GM21619 (cell line): ENCODE measurements at regions not wholly inside any gene's neighbourhood (a gene's known extent, or its start where the extent isn't known, plus 50 kb on each side); places are given as distances from the start of the nearest gene placed in this dataset.
"Not testable (repeated sequence)": the region's sequence is repeated elsewhere in the genome, so short reads cannot be mapped to it uniquely, and the experiment has no call there.

ENCODE experiments used
- ATAC-seq: cut with Tn5 transposase; IDR thresholded peaks from one replicate; pipeline ENCODE4 v1.9.1; 2021; ENCODE audit not compliant: unreplicated experiment

DNA sequence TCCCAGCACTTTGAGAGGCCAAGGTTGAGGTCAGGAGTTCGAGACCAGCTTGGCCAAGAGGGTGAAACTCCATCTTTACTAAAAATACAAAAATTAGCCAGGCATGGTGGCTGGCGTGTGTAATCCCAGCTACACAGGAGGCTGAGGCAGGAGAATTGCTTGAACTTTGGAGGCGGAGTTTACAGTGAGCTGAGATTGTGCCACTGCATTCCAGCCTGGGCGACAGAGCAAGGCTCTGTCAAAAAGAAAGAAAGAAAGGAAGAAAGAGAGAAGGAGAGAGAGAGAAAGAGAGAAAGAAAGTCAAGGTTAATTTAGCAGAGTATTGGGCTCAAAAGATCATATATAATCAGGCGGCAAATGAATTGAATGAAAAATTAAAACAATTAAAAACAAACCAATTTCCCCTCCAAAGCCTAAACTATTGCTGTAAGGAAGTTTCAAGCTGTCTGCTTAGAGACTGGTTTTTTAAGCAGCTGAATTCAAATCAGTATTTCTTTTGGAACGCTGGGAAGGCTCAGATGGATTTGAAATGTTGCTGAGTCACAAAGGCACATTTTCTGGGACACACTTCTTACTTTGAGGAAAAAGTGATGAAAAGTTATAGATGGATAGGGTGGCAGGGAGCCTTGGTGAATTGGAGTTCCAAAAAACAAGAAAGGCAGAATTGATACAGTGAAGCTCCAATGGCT, 81.3 kb upstream of the BHLHE40 start:
- ATAC-seq: no peak

DNA sequence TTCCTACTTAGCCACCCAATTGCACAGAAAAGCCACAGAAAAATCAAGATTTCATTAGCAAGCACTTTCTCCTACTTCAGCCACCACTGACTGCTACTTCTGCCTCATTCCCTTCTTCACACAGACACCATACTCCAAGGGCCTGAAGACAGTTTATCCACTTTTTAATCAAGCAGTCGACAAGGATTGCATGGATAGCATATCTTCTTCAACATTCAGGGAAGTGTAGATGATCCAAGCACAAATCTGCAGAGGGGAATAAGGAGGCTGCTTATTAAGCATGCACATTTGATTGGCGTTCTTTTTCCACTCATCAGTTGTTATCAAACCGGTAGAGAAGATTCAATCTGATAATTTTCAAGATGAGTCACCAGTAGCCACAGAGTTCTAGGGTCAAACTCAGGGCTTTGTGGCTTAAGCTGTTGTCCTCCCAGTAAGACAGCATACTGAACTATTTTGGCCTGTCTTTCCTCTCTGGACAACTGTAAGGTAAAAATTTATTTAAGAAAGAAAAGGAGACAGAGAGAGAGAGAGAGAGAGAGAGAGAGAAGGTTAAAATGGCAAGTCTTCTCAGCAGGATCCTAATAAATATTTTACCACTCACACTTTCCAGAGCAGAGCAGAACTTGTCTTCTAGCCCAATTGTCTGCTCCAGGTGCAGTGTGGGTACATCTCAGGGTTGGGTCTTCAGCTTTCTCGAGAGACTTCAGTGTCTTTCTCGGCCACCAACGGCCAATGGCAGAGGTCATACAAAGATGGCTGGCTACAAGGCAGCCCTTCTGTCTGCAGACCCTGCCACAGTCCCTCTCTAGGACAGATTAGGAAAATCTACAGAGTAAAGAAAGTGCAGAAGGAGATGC, 80.6 kb upstream of the BHLHE40 start:
- peak; percentile 96 for ATAC-seq

DNA sequence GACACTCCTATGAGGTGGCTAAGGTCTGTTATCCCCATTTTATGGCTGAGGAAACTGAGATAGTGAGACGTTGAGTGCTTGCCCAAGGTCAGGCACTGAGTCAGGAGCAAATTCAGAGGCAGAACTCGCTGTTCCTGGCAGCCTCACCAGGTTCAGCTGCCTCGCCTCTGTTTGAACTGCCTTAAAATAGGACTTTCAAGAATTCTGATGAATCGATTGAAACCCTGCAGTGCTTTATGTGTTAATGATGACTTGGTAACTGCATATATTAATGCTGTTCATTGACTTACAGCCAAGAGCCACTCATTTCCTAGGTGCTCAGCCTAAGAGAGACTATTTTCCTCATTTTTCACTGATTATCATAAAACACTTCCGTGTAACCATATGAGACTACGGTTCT, 79.5 kb upstream of the BHLHE40 start:
- no peak for ATAC-seq

DNA sequence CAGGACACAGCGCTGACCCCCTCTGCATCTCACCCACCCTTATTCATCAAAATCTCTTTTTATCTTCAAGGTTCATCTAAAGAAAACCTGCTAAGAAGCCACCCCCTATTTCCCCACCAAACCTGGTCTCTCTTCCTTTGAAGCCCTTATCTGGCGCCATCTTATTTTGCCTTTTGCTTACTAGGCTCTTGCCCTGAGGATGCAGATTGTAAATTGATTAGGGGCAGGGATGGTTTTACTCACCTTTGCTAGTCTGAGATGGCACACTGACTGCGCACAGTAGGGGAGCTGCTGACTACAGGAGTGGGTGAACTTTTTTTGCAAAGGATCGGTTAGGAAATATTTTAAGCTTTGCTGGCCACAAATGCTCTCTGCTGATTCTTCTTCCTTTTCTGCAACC, 78.9 kb upstream of the BHLHE40 start:
- no peak for ATAC-seq

DNA sequence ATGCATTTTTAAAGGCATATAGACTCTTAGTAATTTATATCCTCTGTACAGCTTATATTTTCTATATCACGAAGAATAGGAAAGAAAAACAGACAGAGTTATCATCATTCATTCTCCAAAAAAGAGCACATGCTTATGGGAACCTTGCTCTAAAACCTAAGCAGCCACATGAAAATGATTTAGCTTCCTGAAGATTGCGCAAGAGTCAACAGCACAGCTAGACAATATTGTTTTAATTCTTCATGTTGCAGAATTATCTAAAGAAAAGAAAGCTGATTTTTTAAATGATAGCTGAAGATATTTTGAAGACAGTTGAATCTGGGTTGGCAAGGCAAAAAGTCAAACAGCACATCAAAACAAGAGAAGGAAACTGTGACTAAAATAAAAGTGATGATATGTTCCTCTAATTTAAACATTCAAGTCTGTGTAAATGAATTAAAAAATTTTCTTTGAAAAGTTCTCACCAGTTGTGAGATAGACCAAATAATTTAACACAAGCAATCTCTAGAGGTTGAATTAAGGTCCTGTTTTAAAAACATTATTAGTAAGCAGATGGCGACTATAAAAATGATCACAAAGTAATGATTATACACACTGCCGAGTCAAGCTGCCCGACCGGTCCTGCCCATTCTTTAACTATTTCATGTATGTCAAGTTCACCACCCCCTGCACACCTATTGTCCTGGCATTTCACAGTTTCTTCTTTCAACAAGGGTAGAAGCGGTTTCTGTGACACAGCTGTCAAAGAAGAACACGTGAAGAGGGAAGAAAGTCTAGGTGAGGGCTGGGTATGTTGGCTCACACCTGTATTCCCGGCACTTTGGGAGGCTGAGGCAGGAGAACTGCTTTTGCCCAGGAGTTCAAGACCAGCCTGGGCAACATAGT, 74.2 kb upstream of the BHLHE40 start:
- no peak for ATAC-seq

DNA sequence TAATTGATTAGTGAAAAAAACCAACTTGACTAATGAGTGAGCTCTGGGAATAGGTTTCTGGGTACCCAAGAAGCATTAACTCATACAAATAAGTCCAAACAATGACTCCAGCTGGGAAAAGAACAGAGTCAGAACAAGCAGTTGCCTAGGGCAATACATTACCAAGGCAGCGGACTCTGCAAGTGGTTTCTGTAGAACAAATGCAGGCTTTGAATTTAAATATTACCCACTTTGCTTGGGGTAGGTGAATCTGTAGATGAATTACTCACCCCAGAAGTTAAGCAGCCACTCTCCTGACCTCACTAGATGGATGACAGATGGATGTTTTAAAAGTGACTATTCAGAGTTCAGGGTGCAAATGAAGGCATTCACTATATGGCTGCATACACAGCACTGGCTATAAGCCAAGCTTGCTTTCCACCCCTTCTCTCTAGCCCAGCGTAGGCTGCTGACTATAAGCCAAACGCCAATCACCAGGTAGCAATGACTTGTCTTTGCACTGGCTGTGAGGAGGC, 73.1 kb upstream of the BHLHE40 start:
- no peak for ATAC-seq

DNA sequence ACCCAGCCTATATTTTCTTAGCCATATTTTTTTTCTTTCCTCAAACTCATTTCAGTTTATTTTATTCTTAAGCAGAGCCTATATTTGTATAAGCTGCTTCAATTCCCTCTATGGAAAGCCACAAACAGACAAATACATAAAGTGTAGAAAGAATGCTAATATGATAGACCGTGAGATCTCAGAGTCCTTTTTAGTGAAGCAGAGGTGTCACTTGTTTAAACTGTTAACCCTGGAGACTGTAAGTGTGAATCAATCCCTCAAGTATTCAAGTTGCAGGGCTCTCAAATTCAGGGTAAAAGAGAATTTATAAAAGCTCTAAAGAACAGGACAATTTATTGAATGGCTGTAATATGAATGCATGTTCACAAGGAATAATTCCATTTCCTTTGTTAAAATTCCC, 72.2 kb upstream of the BHLHE40 start:
- no peak for ATAC-seq

DNA sequence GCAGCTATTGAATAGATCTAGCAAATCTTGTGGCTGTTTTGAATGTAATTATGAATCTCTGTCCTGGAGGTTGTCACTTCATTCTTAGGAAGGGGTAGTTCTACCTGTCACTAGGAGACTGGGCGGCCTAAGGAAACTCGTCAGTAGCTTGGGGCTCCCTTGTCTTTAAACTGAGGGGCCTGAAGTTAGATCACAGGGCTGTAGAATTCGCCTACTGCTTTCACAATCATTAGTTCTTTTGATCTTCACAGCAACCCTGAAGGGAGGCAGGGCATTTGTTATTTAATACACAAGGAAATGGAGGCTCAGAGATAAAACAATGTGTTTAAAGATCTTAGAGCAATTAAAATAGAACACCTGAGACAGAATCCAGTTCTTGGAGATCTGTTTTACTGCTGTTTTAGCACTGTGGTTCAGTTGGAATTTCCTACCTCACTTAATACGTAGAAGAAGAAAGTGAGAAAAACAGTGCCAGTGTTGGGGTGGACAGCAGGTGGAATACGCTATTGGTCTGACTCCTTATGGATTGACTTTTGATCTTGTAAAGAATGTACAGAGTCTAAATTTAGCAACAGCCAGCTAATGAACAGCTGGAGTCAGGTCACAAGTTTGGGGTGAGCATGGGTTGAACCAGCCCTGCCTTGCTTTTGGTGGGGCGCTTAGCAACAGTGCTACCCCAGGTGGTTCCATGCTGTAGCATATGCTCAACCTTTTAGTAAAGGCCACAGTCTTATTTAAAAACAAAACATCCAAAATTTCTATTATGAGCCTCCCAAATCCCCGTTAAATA, 71.4 kb upstream of the BHLHE40 start:
- no peak for ATAC-seq

DNA sequence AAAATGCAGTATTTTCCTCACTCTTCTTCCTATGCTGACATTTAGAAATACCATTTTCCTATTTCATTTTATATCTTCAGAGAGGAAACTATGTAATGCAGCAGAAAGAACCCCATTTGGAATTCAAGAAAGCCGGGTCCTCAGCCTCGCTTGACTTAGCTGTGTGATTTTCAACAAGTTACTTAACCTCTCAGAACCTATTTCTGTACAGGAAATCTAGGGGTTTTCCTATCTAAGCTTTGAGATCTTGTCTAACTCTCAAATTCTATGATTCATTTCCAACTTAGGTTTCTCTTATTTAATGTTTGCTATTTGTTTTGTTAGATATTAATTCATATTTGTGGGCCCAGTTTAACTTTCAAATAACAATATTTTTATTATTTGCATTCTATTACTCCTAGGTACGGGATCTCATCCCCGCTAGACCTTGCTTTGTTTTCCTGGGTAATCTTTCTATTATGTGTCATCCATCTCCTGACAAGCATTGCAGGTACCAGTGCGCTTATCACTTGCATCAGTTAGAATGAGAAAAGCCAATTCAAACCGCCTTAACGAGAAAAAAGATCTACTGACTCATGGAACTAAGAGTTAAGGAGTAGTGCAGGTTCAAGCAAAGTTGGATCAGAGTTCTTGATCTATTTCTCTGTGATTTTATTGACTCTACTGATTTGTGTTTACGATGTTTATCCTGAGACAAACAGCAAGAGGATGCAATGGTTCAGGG, 70.6 kb upstream of the BHLHE40 start:
- no peak for ATAC-seq

DNA sequence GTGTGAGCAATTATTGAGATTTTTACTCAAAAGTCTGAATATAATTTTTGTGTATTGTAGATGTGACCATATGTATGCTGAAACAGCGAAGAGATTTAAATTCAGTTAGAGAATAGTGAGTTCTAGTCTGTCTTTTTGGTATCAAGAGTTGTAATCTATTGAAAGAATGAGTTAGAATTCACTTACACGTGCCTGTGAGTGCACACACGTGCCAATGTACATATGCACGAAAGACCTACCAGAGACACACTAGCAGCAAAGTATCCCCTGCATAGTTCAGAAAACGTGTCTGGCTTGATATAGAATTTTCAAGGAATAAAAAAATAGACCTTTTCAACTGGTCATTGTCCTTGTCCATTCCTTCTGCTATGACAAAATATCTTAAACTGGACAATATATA, 64.8 kb upstream of the BHLHE40 start:
- ATAC-seq: no peak

DNA sequence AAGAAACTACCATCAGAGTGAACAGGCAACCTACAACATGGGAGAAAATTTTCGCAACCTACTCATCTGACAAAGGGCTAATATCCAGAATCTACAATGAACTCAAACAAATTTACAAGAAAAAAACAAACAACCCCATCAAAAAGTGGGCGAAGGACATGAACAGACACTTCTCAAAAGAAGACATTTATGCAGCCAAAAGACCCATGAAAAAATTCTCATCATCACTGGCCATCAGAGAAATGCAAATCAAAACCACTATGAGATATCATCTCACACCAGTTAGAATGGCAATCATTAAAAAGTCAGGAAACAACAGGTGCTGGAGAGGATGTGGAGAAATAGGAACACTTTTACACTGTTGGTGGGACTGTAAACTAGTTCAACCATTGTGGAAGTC, 57.6 kb upstream of the BHLHE40 start:
- ATAC-seq: not testable (repeated sequence)

DNA sequence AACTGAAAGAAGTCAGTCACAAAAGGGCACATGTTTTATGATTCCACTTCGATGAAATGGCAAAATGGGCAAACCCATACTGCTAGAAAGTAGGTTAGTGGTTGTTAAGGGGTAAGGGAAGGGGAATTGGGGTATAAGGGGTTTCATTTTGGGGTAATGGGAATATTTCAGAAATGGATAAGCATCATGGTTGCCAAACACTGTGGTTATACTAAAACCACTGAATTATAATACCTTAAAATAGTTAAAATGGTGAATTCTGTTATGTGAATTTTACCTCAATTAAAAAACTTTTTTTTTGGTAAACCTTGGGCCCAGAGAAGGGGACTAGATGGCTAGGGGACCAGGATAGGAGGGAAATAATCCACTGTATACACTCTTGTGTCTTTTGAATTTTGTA, 52.3 kb upstream of the BHLHE40 start:
- no peak for ATAC-seq

DNA sequence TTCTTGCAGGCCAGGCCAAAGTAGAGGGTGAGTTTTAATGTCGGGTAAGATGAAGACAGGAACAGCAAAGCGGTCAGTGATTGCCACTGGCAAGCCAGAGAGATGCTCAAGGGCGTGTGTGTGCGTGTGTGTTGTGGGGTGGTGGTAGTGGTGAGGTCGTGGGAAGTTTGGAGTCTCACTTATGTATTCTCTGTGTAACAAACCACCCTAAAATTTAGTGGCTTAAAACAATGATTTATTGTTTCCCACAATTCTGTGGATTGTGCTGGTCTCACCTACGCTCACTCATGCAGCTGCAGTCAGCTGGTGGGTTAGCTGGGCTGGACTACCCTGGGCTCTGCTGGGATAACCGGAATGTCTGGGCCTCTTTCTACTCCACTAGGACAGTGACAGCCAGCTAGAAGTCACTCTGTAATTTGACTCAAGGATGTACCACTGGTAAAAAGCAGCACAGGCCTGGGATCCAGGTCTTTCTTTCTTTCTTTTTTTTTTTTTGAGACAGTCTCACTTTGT, 50.9 kb upstream of the BHLHE40 start:
- no peak for ATAC-seq
